Thyroid gland (tissue), 4 donors: ENCODE measurements at regions not wholly inside any gene's neighbourhood (a gene's known extent, or its start where the extent isn't known, plus 50 kb on each side); places are given as distances from the start of the nearest gene placed in this dataset.

Source experiments
- DNase-seq, 2 donors: peaks; one replicate each; pipeline ENCODE4 v3.0.0-alpha.2; 2019
- H3K27ac ChIP-seq, 3 donors: fragments of 200-600 bp; sonication (generic); 1 replicate in 2 of 3; 2 replicates in 1 of 3; pipeline ENCODE4 v1.5.1; 2016 to 2019; ENCODE audit warnings: mild to moderate bottlenecking in 1 of 3, moderate library complexity in 1 of 3
- H3K27me3 ChIP-seq: fragments of 200-600 bp; sonication (generic); one replicate; pipeline ENCODE4 v1.5.1; 2019
- H3K36me3 ChIP-seq, 2 donors: fragments of 200-600 bp; sonication (generic); one replicate each; pipeline ENCODE4 v1.5.1; 2016 to 2019
- H3K4me1 ChIP-seq, 2 donors: fragments of 200-600 bp; sonication (generic); one replicate each; pipeline ENCODE4 v1.5.1; 2017 to 2019
- H3K4me3 ChIP-seq, 3 donors: fragments of 200-600 bp; sonication (generic); replicated peaks in 1 of 3; 1 replicate in 2 of 3; 2 replicates in 1 of 3; pipeline ENCODE4 v1.5.1; 2016; ENCODE audit warnings: mild to moderate bottlenecking in 1 of 3
- H3K9me3 ChIP-seq: fragments of 200-600 bp; sonication (generic); one replicate; pipeline ENCODE4 v1.5.1; 2017
- CTCF ChIP-seq, 6 experiments: fragments of 200-600 bp in 3 of 6; fragments of 450-650 bp in 3 of 6; sonication (generic) in 3 of 6; IDR thresholded peaks; one replicate each; pipeline ENCODE4 v1.5.1; 2016 to 2019; ENCODE audit warnings: antibody characterized with exemption in 6 of 6, mild to moderate bottlenecking in 2 of 6, inconsistent platforms in 1 of 6, moderate library complexity in 1 of 6
- POLR2A ChIP-seq, 2 donors: fragments of 450-650 bp; IDR thresholded peaks; one replicate each; pipeline ENCODE4 v1.6.1; 2017; ENCODE audit warnings: antibody characterized with exemption in 2 of 2, mild to moderate bottlenecking in 2 of 2, moderate library complexity in 1 of 2
- WGBS, 2 donors: methylation state at CpG; one replicate each; pipeline ENCODE4 v1.1.5; 2017; 5-methylcytosine and 5-hydroxymethylcytosine counted together
- intact Hi-C: fragments of 100-400 bp; cut with DNase I; formaldehyde crosslinking; loops from one replicate; pipeline ENCODE4 v1.15.1; 2023

GRCh38 chr6:167448378-167448777 is 123.5 kb downstream of the TTLL2 start:
- WGBS, 2 donors = 78 to 88% methylated on average over 3 to 4 of the region's 5 CpGs
- intact Hi-C loops = no loop called here
- Histone ChIP-seq H3K4me3 (no peak overlapping the region), H3K4me1 (no peaks in the 10 kb centered on the region), H3K27me3 (no peaks in the 10 kb centered on the region), H3K27ac (no peak overlapping the region), H3K36me3 (no peaks in the 10 kb centered on the region), H3K9me3 (no peaks in the 10 kb centered on the region)
- DNase-seq = no peak
- no peak for TF ChIP-seq POLR2A (IDR thresholded peaks at IDR 0.05)
- TF ChIP-seq CTCF (IDR thresholded peaks at IDR 0.05) = no peak

- 70 to 76% methylated on average over 7 of the region's 7 CpGs for WGBS, 2 donors
- Histone ChIP-seq H3K4me1 (no peaks in the 10 kb centered on the region), H3K4me3 (no peak overlapping the region), H3K9me3 (no peaks in the 10 kb centered on the region), H3K27me3 (no peaks in the 10 kb centered on the region), H3K36me3 (no peaks in the 10 kb centered on the region), H3K27ac (no peak overlapping the region)
- no peak for DNase-seq
- intact Hi-C loops = no loop called here
- no peak for TF ChIP-seq CTCF (IDR thresholded peaks at IDR 0.05)
- TF ChIP-seq POLR2A (IDR thresholded peaks at IDR 0.05) = no peak
These were observed 124.4 kb downstream of the TTLL2 start for GRCh38 chr6:167449094-167449861.

- no peaks in the 10 kb centered on the region for H3K4me1 ChIP-seq
- H3K27ac ChIP-seq = no peak overlapping the region
- no peak for TF ChIP-seq POLR2A (IDR thresholded peaks at IDR 0.05)
- no peak for TF ChIP-seq CTCF (IDR thresholded peaks at IDR 0.05)
- no peaks in the 10 kb centered on the region for H3K36me3 ChIP-seq
- WGBS, 2 donors = 84 to 89% methylated on average over 6 of the region's 6 CpGs
- no peak overlapping the region for H3K4me3 ChIP-seq
- DNase-seq = no peak
- no peaks in the 10 kb centered on the region for H3K9me3 ChIP-seq
- intact Hi-C loops = no loop called here
- no peaks in the 10 kb centered on the region for H3K27me3 ChIP-seq
These were observed 125.7 kb downstream of the TTLL2 start for GRCh38 chr6:167450626-167451025.

- no peak overlapping the region for H3K27ac ChIP-seq
- no peak for DNase-seq
- no peaks in the 10 kb centered on the region for H3K27me3 ChIP-seq
- TF ChIP-seq POLR2A (IDR thresholded peaks at IDR 0.05) (no peak), CTCF (IDR thresholded peaks at IDR 0.05) (no peak)
- intact Hi-C loops = no loop called here
- H3K36me3 ChIP-seq = no peaks in the 10 kb centered on the region
- WGBS, 2 donors = 75 to 80% methylated on average over 8 of the region's 8 CpGs
- H3K4me3 ChIP-seq = no peak overlapping the region
- H3K9me3 ChIP-seq = no peaks in the 10 kb centered on the region
- H3K4me1 ChIP-seq = no peaks in the 10 kb centered on the region
These were observed 127.6 kb downstream of the TTLL2 start for GRCh38 chr6:167452338-167453081.

GRCh38 chr6:167453082-167453446 is 128.2 kb downstream of the TTLL2 start:
- H3K27me3 ChIP-seq = no peaks in the 10 kb centered on the region
- no peak for DNase-seq
- intact Hi-C loops = no loop called here
- H3K36me3 ChIP-seq = no peaks in the 10 kb centered on the region
- 93 to 95% methylated on average over 4 of the region's 4 CpGs for WGBS, 2 donors
- H3K9me3 ChIP-seq = no peaks in the 10 kb centered on the region
- no peaks in the 10 kb centered on the region for H3K4me1 ChIP-seq
- TF ChIP-seq CTCF (IDR thresholded peaks at IDR 0.05) (no peak), POLR2A (IDR thresholded peaks at IDR 0.05) (no peak)
- no peak overlapping the region for H3K27ac ChIP-seq
- H3K4me3 ChIP-seq = no peak overlapping the region
